T1000 (cell line): ENCODE measurements at regions not wholly inside any gene's neighbourhood (a gene's known extent, or its start where the extent isn't known, plus 50 kb on each side); places are given as distances from the start of the nearest gene placed in this dataset.
A peak's percentile ranks its signal among the peaks of the same experiment; 100 is the strongest.

Source experiments
- DNase-seq: peaks from one replicate; lab custom pipeline; 2025; ENCODE audit warnings: mixed read lengths; lab: John Stamatoyannopoulos, UW

DNA sequence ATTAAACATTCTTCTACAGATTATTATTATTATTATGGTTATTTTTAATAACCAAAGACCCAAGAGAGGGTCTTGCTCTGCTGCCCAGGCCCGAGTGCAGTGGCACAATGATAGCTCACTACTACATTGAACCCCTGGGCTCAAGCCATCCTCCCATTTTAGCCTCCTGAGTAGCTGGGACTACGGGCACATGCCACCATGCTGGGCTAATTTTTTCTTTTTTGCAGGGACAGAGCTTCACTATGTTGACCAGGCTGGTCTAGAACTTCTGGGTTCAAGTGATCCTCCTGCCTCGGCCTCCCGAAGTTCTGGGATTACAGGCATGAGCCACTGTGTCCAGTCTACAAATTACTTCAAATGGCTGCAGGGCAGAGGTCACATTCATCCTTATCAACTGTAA lies 179.8 kb downstream of the KCNRG start:
- DNase-seq, result no peak

DNA sequence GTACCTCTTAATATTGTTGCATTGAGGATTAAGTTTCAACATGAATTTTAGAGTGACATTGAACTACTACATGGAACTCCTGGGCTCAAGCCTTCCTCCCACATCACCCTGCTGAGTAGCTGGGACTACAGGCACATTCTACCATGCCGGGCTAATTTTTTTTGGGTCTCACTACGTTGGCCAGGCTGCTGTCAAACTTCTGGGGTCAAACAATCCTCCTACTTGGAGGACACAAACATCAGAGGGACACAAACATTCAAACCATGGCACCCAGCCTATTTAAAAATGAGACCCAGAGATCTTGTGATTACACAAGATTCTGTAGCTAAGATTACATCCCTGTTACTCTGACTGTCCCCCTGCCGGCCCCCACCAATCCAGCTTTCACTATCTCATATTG lies 180.9 kb downstream of the KCNRG start:
- DNase-seq, result no peak

DNA sequence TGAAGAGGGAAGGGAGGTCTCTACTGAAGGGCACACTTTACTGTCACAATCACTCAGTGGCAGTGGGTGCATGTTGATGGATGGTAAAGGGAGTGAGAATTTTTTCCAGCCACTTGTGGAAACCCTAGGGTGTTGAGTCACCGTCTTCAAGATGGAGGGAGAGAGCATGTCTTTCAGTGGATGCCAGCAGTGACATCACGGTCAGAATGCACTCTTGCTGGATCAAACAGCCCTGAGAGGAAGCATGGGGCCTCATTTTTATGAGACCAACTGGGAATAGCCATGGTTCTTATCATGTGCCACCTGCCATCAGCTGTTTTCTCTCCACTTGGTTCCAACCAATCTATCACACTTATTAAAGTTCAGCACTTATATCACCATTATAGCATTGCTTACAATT lies 182.5 kb downstream of the KCNRG start:
- no peak for DNase-seq

DNA sequence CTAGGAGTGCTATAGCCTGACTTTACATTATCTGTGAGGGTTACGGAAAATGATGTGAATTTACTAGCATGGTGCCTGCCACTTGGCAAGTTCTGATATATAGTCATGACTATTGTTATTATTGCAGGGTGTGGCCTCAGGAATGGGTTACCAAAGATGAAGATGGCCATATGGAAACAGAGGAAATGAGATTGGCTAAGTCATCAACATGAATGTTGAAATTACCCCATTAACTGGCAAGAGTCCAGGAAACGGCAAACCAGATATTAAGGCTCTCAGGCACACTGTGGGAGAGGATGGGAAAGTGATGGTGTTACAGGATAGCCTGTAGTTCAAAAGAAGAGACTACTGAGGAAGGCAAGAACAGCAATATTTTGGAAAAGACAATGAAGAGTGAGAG lies 183.3 kb downstream of the KCNRG start:
- DNase-seq, result no peak

DNA sequence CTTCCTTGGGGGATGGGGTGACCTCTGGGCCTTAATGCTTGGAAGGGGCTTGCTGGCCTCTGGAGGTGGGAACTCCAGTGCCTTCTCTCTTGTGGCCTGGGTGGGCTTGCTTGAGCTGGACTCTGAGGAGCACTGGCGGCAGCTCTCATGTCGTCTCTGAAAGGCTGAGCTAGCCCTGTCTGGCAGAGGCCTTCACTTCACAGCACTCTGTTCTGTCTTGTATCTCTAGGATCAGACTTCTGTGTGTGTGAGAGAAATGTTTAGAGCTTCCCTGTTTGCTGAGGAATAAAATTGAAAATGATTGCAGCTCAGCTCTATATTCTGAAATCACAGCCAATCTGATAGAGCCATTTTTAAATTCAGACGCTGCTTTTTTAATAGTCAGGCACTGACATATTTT lies 185.3 kb downstream of the KCNRG start:
- no peak for DNase-seq

DNA sequence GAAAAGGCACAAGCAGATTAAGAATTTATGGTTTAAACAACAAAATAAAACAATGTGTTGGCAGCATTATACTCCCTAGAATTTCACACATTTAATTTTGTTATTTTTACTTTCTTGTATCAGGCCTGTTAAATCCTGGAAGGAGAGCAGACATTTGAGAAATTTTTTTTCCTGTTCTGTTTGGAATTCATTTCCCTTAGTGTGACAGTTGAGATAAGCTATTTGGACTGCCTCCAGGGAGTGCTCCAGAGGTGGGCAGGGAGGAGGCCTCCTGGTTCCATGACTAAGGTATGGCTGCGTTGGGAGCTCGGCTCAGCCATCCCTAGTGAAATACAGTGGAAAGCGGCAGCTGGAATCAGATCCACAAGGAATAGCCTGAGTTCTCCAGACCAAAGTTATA lies 185.7 kb downstream of the KCNRG start:
- no peak for DNase-seq

DNA sequence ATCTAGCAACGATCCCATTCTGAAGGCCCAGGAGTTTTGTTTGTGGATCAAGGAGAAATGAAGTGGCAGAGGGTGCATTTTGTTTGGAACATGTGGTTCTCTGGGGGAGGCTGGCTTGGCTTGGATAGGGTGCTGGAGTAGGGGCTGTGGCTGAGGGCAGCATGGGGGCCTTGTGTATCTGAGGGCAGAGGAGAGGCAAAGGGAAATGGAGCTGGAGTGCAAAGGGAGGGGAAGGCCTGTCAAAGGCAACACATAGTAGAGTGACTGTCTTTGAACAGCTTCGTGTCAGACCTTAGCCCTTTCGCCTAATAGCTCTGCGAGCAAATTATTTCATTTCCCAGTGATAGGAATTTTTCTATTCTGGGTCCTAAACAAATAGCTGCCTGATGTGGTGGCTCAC lies 187.2 kb downstream of the KCNRG start:
- DNase-seq, result no peak

DNA sequence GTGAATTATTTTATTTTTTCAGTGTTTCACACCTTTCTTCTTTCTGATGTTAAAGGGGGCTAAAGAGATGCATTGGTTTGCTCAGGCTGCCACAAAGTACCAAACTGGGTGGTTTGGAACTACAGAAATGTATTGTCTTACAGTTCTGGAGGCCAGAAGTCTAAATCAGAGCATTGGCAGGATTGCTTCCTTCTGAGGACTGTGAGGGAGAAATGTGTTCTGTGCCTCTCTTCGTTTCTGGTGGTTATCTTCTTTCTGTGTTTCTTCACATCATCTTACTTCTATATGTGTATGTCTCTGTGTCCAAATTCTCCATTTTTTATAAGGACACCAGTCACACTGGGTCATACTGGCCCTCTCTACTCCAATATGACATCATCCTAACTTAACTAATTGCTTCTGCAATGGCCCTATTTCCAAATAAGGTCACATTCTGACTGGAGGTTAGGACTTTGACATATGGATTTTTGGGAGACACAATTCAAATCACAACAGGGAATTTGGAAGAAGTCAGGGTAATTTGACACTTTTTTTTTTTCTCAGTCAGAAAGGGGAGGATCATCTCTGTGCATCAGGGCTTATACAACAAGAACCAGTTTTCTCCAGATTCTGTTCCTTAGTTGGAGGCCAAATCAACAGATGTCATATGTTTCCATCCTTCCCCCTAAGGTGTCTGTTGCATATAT lies 188.2 kb downstream of the KCNRG start:
- DNase-seq, result no peak

DNA sequence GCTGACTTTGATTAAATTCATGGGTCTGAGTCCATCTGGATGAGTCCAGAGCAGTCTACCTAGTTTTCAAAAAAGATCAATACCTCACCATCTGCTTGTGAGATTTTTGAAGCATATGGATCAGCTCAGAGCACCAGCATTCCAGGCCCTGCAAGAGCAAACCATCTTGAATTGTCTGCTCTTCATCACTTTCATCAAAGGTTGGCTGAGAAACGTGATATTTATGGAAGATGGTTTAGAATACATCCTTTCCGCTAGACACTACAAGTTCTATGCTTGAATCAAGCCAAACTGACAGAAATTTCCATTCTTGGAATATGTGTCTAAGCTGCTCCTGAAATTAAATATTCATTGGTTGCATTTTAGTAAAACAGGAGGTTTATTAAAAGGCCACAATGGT lies 190.3 kb downstream of the KCNRG start:
- DNase-seq, result no peak

DNA sequence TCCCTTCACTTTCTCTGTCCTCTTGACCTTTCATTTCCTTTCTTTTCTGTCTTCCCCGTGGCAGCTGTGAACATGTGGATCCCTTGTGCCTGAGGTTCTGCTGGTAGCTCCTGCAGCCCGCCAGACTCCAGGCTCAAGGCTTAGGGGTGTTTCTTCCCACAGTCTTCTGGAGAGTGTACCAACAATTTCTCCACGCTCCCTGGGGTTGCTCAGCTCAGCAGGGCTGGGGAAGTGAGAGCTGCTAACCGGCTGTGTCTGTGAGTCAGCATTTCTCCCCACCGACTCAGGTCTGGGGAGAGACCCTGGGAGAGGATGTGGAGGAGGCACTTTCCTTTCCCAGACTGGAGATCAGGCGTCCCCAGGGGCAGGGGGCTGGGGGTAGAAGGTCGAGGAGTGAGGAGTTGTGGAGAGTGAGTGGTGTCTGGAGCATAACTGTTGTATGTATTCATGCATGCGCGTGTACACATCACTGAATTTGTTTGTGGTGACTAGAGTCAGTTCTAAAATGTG lies 193.6 kb downstream of the KCNRG start:
- peak; percentile 15 for DNase-seq

DNA sequence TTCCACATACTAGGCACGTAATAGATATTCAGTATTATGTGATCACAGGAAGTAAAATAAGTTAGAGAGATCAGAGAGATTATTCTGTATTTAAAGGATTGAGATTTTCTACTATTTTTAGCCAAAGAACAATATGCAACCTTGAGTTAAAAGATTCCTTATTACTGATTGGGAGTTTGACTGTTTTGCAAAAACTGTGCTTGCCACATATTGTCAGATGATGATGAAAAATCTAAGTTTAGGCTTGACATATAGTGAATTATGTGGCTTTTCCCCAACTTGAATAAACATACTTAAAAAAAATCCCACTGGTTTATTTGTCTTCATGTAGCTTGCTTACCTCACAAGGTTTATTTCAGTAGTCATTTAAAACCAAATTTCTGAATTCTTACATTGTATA lies 194.4 kb downstream of the KCNRG start:
- DNase-seq, result no peak

DNA sequence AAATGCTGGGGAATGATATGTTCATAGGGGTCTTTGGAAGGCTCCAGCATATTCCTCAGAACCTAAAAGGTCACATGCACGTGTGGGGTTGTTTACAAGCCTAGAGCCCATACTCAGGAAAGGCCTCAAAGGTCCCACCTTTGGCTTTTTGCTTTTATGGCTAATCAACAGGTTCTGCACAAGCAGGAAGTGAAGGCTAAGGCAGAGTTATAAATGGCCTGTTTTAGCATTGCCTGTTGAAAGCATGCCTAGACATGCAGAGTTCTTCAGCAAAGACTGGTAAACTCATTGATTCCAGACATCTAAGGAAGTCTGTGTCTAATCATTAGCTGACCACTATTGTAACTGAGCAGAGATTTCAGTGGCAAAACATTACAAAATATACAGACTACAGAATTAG lies 198.3 kb downstream of the KCNRG start:
- no peak for DNase-seq

DNA sequence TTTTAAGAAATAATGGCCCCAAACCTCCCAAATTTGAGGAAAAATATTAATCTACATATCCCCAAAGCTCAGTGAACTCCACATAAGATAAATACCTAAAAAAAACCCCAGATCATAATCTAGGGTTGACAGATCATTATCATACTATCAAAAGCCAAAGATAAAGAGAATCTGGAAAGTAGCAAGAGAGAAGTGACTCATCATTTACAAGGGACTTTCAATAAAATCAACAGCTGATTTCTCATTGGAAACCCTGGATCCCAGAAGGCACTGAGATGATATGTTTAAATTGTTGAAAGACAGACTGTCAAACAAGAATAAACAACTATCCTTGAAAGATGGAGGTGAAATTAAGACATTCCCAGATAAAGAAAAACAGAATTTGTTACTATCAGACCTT lies 199.3 kb downstream of the KCNRG start:
- DNase-seq, result no peak

DNA sequence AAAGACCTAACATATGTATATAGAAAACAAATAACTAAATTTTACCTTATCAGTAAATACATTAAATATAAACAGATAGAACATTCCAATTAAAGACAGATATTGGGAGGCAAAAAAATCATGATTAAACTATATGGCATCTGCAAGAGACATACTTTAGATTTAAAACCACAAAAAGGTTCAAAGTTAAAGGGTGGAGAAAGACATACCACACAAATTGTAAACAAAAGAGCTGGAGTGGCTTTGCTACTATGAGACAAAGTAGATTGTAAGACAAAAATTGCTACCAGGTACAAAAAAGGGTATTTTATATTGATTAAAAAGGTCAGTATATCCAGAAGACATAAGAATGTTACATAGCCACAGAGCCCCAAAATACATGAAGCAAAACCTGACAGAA lies 200.2 kb downstream of the KCNRG start:
- DNase-seq, result no peak

DNA sequence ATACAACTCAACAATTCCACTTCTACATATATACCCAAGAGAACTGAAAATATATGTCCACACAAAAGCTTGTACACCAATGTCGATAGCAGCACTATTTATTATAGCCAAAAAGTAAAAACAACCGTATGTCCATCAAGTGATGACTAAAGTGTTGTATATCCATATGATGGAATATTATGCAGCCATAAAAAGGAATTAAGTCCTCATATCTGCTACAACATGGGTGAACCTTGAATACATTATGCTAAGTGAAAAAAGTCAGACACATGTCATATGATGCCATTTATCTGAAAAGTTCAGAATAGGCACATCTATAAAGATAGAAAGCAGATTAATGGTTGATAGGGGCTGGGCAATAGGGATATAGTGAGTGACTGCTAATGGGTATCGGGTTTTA lies 204.5 kb downstream of the KCNRG start:
- no peak for DNase-seq

DNA sequence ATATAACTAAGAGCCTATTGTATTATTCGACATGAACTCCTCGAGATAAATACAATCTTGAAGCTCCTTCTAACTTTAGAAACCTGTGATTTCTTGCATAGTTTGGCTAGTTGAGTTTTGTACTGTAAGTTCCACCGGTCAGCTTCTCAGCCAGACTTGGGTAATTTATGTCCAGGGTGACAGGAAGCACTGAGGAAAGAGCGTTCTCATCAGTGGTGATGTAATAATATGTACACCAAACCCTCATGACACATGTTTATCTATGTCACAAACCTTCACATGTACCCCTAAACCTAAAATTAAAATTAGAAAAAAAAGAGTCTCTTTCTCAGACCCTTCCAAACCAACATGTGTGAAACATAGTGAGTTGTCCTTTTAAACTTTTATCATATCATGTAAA lies 205.7 kb downstream of the KCNRG start:
- no peak for DNase-seq

DNA sequence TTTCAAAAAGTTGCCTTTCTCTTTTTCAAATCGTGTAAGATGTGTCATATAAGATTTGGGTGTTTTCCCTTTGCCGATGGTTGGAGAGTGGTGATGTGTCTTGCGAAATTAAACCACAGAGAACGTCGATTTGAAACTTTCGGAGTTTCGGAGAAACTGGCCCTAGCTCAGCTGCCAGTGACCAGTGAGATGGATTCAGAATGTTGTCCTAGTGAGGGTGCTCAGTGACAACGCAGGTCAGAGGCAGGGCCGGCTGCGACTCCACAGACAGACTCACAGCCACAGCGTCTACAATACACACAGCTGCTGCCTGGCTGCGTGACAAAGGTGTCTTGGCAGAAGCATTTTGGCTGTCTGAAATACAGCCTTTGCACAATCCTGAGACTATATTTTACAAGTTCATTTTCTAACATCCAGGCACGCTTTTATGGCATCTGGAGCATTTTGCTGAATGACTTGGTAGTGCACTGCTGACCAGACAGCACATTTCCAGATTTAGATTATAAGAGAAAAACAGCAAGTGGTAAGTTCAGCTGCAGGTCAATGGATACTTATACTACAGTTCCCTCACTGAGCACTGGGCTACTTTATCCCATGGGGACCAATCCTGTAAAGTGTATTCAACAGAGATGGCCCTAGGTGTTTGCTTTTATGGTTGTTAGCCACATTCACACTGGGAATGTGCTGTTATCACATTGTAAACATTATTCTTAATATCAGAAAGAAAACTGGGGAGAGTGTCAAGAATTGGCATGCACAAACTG lies 207.5 kb downstream of the KCNRG start:
- no peak for DNase-seq

DNA sequence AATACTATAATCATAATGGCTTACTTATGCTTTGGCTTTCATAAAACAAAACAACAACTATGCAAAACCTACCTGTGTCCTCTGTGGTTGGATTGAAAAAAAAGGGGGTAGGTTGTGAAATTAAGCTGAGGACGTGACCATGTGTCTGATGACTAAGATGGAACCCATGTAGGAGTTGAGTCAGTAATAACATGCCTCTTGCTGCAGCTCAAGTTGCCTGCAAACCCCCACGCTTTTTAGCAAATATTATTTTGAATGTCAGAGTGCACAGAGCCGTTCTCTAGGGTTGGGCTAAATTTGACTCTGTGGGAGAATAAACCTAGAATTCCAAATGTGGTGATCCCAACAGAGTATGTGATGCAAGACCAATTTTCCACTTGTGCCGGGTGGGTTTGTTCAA lies 209.3 kb downstream of the KCNRG start:
- no peak for DNase-seq

DNA sequence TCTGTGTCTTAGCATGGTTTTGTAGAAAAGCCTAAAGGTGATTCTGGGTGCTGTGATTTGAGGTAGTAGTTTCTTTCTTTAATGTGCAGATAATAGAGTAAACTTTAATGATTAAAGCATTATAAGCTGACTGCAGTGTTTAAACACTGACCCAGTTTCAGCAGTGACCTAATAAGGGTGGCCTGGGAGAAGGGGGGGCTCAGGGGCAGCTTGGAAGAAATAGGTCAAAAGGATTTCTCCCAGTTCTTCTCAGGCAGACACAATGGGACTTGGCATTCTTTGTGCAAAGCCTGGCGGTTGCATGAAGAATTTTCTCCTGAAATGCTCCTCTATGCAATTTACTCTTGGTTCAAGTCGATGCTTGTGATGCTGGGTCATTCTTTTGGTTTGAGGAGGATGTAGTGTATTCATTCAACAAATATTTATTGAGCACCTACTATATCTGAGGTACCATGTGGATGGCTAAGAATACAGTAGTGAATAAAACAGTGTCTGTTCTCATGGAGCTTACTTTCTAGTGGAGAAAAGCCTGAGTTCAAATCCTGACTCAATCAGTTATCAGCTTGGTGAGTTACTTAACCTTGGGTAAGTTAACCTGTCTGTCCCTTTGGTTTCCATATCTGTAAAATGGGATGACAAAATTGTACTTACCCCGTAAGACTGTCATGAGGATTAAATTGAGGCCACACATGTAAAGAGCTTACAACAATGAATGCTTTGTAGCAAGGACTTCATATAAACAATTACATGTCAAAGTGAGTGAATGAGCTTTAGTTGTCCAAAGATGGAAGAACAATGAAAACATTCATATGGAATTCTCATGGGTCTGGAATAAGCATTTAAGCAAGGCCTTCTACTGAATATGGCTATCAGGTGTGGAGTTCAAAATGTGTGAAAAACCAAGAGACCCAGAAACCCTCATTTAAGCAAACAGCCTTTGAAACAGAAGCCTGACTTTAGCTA lies 210.2 kb downstream of the KCNRG start:
- no peak for DNase-seq

DNA sequence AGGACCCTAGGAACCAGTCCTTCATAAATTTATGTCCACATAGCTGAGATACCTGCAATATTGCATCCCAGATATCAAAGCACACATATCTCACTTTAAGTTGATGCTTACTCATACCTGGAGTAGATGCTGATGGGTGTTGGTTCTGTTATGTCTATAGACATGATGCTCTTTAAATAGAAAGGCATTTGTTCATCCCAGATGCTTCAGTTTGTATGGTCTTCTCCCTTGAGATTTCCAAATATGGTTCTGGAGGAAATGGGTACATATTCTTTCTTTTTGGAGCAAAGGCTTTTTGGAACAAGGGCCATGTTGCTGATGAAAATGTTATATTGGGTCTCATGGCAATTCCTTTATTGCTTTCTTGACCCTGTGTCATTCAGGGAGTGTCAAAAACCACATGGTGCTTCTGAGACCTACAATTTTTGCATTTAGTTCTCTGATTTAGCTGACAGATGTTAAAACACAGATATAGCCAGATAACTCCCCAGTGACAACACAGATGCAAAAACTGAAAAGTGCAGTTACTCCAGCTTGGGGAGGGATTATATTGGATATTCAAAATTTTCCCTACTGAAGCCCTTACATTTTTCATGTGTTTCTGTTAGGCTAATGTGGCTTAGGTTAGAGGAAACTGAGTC lies 211.4 kb downstream of the KCNRG start:
- DNase-seq, result no peak

DNA sequence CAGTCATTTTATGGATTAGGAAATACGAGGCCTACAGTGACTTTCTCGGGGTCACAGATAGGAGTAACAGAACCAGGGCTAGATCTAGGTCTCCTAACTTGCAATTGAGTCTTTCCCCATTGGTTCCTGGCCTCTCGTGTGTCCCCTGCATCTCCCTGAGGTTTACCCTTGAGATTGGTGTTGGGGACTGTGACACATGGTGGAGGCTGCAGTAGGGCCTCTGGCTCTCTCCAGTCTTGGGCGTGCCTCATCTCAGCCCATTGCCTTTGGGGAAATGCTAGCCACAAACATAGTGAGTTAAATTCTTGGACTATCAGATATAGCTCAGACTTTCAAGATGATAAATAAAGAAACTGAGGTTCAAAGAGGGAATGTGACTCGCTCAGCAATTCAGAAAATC lies 212.1 kb downstream of the KCNRG start:
- no peak for DNase-seq

DNA sequence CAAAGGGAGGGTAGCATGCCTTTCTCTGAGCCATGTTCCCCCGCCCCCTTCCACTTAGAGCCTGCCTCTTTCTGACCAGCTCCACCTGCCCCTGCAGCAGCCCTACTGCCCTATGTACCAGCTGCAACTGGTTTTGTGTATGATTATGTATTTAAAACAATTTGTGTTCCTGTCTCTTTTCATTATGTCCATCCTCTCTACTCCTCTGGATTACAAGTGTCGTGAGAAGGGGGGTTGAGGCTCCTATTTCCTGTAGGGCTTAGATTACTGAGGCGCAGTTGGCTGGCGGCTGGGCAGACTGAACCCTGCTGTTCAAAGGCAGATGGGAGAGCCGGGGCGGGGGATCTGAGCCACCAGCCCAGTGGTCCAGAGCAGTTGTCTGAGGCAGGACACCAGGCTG lies 213.3 kb downstream of the KCNRG start:
- DNase-seq, result no peak
